Head of caudate nucleus (tissue), 42 donors: ENCODE measurements at regions not wholly inside any gene's neighbourhood (a gene's known extent, or its start where the extent isn't known, plus 50 kb on each side); places are given as distances from the start of the nearest gene placed in this dataset.

Source experiments
- DNase-seq, 42 donors: peaks; one replicate each; pipeline versions ENCODE4 v3.0.0 to v3.0.0-alpha.2; 2020 to 2021; ENCODE audit warnings: mixed read lengths in 7 of 42
- intact Hi-C: fragments of 100-400 bp; cut with DNase I; formaldehyde crosslinking; loops from one replicate; pipeline ENCODE4 v1.15.0; 2022

DNA sequence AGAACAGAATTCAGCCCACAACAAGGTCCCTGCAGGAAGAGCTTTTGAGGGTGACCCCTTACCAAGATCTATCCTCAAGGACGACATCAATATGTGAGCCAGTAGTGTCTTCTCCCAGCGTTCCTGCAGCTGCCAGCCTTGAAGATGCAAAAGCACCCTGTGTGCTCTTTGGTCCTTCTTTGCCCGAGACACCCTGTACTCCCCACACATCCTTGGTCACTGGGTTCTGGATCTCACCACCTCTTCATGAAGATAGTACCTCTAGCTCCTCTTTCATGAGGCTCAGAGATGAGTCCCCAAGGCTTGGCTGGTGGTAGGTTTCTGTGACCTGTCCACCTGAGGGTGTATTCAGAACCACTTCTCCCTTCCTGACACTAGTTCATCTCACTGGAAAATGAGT lies 259.6 kb upstream of the FOXQ1 start:
- intact Hi-C loops = no loop called here
- DNase-seq = peak in 1 of 42 donors; percentile 5

- intact Hi-C loops = no loop called here
- DNase-seq = peak in 1 of 42 donors; percentile 7
Measured at GRCh38 chr6:1049900-1050299, 262.0 kb upstream of the FOXQ1 start.

GRCh38 chr6:1049170-1049569 lies 262.7 kb upstream of the FOXQ1 start:
- no peak for DNase-seq
- intact Hi-C loops = no loop called here

DNA sequence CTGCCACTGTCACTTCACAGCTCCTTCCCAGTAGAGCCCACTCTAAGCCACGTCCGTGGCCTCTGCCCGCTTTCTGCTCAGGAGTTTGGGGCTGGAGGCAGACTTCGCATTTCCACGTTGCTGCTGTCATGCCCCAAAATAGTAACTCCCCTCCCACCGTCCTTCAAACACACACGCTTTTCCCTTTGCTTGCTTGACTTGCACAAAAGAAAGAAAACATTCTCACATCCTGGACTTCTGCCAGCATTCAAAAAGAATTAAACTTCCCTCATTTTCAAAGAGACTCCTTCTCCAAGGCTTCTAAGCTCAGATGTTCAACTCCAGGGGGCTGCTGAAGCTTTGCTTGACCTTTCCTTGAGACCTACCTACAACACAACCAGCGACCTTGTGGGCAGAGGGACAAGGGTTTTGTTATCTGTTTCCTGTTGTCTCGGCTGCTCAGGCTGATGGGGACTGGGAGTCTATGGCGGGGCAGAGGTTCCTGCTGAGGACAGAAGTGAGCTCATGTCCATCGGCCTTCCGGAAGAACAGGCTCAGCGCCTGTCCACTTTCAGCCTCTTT lies 263.8 kb upstream of the FOXQ1 start:
- peak in 2 of 42 donors; percentile 14 to 40 for DNase-seq
- intact Hi-C loops = no loop called here

- no peak for DNase-seq
- intact Hi-C loops = no loop called here
Measured at GRCh38 chr6:1045239-1045638, 266.7 kb upstream of the FOXQ1 start.

GRCh38 chr6:1044040-1044836 lies 267.7 kb upstream of the FOXQ1 start:
- intact Hi-C loops = no loop called here
- peak in 1 of 42 donors; percentile 14 for DNase-seq

- peak in 1 of 42 donors; percentile 17 for DNase-seq
- intact Hi-C loops = no loop called here
Measured at GRCh38 chr6:1043458-1043836, 268.5 kb upstream of the FOXQ1 start.

DNA sequence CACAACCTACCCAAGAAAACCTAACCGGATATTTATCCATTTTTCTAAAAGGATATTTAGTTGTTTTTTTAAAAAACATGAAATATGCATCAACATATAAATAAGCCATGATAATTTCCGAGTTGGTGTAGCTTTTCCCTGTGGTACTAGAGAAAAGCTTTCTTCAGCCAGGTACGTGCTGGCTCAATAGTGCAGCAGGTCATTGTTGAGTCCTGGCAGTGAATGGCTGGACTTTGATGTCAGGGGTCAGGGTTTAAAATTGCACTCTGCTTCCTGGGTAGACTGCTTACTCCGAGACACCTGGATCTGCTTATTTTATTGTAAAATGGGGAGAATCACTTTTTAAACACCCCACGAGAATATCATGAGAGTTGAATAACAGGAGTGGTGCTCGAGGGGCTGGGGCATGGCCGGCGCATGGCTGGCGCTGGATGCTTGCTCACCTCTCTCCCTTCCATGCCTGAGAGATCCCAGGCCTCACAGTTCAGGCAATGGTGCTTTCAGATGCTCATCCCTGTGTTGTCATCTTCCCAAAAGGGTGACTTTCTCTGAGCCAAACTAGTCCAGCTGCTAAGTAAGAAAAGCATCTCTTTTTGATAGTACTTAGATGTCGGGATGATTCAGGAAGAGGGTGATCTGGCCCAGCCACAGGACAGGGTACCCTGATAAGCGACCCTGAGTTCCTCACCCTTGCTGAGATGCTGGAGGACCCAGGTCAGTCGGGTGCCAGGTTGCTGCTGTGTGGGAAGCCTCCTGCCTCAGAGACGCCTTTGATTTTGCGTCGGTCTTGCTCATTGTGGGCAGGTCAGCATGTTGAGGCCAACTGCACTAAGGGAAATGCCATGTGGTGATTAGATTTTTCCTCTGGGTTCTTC lies 269.1 kb upstream of the FOXQ1 start:
- intact Hi-C loops = no loop called here
- DNase-seq = peak in 1 of 42 donors; percentile 25

DNA sequence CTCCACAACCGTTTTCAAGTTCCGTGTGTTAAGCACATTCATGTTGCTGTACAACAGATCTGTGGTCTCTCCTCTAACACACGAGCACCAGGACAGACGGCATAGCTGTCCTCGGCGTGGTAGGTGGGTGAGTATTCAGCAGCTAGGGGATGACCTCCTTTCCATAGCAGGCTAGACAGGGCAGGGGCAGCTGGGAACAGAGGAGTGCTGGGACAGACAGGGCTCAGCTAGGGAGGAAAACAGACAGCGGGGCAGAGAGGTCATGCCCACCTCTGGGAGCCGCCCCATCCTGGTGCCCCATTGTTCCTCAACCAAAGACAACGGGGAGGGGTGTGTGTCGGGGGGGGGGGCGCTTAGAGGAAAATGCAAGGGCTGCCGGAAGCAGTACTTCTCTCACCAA lies 271.5 kb upstream of the FOXQ1 start:
- peak in 1 of 42 donors; percentile 32 for DNase-seq
- intact Hi-C loops = no loop called here

- DNase-seq = no peak
- intact Hi-C loops = no loop called here
Measured at GRCh38 chr6:1039746-1040145, 272.2 kb upstream of the FOXQ1 start.

DNA sequence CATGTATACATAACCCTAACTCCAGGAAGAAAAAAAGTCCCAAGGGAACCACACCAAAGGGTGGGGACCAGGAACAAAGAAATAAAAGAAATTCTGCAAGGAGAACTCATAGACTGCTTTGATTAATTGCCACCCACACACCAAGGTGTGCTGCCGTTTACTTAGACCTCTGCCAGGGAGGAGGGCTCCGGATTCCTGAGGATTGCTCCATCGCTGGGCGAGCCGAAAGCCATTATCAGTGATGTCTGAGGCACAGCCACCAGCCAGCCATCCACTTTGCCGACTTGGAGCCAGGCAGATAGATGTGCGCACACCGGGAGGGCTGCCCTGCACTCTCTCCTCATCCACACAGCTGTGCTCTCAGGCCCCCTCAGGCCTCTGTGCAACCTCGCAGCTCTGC lies 272.7 kb upstream of the FOXQ1 start:
- no peak for DNase-seq
- intact Hi-C loops = no loop called here

- intact Hi-C loops = no loop called here
- DNase-seq = peak in 14 of 42 donors; percentile 4 to 53 (median 24)
Measured at GRCh38 chr6:1037430-1038202, 274.3 kb upstream of the FOXQ1 start.

DNA sequence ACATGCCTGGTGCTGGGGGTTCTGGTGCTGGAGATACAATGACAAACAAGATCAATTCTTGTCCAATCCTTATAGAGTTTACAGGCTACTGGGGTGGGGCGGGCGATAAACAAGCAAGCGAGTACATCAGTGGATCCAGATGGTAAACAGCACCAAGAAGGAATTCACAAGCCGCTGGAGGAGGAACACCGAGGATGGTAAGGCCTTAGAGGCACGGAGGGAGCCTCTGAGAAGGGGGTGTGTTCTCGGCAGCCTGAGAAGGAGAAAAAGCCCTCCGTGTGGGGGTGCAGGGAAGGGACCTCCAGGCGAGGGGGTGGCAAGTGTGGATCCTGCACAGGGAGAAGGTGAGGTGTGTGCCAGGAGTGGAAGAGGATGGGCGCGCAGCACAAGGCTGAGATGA lies 276.5 kb upstream of the FOXQ1 start:
- intact Hi-C loops = no loop called here
- DNase-seq = peak in 1 of 42 donors; percentile 13

DNA sequence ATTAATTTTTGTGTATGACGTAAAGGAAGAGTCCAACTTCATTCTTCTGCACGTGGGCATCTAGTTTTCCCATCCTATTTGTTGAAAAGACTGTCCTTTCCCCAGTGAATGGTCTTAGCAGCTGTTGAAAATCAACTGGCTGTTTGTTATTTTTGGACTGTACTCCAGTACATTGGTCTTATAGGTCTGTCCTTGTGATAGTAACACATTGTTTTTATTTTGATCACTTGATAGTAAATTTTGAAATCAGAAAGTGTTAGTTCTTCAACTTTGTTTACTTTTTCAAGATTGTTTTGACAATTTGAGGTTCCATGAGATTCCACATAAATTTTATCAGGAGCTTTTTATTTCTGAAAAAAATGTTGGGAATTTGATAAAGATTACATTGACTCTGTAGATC lies 280.2 kb upstream of the FOXQ1 start:
- no peak for DNase-seq
- intact Hi-C loops = no loop called here

DNA sequence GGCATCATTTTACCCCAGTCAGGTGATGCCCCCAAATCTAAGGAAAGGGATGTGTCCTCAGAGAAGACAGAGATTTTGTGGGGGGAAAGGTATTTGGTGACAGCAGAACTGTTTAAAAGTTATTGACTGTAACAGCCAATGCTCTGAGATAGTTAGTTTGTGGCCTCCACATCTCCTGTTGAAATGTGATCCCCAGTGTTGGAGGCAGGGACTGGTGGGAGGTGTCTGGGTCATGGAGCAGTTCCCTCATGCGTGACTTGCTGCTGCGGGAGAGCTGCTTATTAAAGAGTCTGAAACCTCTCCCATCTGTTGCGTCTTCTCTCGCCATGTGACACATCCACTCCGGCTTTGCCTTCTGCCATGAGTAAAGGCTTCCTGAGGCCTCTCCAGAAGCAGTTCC lies 282.8 kb upstream of the FOXQ1 start:
- intact Hi-C loops = no loop called here
- peak in 1 of 42 donors; percentile 18 for DNase-seq

DNA sequence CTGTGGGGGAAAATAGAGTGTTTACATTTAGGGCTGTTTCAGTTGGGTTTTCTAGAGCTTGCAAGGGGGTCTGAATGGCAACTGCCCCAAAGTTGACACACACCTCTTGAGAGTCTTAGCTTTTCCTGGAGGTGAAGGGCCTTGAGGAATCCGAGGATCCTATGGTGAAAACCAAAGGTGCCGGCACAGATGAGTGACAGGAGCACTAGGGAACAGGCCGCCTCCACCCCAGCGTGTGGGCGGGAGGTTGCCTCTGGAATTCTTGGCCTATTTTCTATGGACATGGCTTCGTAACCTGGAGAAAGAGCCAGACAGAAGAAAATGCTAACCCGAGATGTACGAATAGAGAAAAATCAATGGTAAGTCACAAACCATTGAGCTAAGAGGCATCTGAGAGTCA lies 283.2 kb upstream of the FOXQ1 start:
- intact Hi-C loops = no loop called here
- DNase-seq = peak in 1 of 42 donors; percentile 27

- peak in 1 of 42 donors; percentile 28 for DNase-seq
- intact Hi-C loops = no loop called here
Measured at GRCh38 chr6:1027795-1028569, 283.9 kb upstream of the FOXQ1 start.

- DNase-seq = no peak
- intact Hi-C loops = no loop called here
Measured at GRCh38 chr6:1027109-1027794, 284.6 kb upstream of the FOXQ1 start.
